ENCODE measurements at regions not wholly inside any gene's neighbourhood (a gene's known extent, or its start where the extent isn't known, plus 50 kb on each side); places are given as distances from the start of the nearest gene placed in this dataset.

DNA sequence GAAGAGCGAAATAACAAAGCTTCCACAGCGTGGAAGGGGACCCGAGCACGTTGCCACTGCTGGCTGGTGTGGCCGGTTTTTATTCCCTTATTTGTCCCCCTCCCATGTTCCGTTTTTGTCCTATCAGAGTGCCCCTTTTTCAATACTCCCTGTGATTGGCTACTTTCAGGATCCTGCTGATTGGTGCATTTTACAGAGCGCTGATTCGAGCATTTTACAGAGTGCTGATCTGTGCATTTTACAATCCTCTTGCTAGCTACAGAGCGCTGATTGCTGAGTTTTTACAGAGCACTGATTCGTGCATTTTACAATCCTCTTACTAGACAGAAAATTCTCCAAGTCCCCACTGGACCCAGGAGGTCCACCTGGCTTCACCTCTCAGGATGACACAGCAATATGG, 250.9 kb upstream of the EPHA5 start (continued):
- TF ChIP-seq ARNTL (CRISPR knock-in tag; IDR thresholded peaks at IDR 0.05; ENCODE audit: borderline replicate concordance, low read depth): no peak

GRCh38 chr4:65918872-65919271, 248.6 kb upstream of the EPHA5 start:
- TF ChIP-seq CSDC2 (CRISPR knock-in tag; IDR thresholded peaks at IDR 0.05): no peak

GRCh38 chr4:65918212-65918611, 247.9 kb upstream of the EPHA5 start:
- no peak for TF ChIP-seq ZNF565 (CRISPR knock-in tag; conservative IDR thresholded peaks at IDR 0.05; ENCODE audit: low read depth)
- TF ChIP-seq ZFP30 (CRISPR knock-in tag; IDR thresholded peaks at IDR 0.05): no peak
- TF ChIP-seq ZNF8 (CRISPR knock-in tag; IDR thresholded peaks at IDR 0.05): no peak
- no peak for TF ChIP-seq CSDC2 (CRISPR knock-in tag; IDR thresholded peaks at IDR 0.05)
- no peak for TF ChIP-seq ZC3H10 (CRISPR knock-in tag; IDR thresholded peaks at IDR 0.05)
- no peak for TF ChIP-seq ISL1 (CRISPR knock-in tag; IDR thresholded peaks at IDR 0.05)
- no peak for ATAC-seq

More at GRCh38 chr4:65918872-65919271, 248.6 kb upstream of the EPHA5 start:
- ATAC-seq: no peak

GRCh38 chr4:65917486-65917885, 247.2 kb upstream of the EPHA5 start:
- 0 out of 3 replicates have a peak, but pooled peaks have one; percentile 27 for ATAC-seq

GRCh38 chr4:65911720-65912119, 241.4 kb upstream of the EPHA5 start:
- ATAC-seq: no peak
- no peak for TF ChIP-seq SNAI2 (CRISPR knock-in tag; IDR thresholded peaks at IDR 0.05)
- no peak for TF ChIP-seq CSRNP3 (CRISPR knock-in tag; IDR thresholded peaks at IDR 0.05)
- TF ChIP-seq ARNTL (CRISPR knock-in tag; IDR thresholded peaks at IDR 0.05; ENCODE audit: borderline replicate concordance, low read depth): no peak
- no peak for TF ChIP-seq CREB5 (CRISPR knock-in tag; IDR thresholded peaks at IDR 0.05; ENCODE audit: low read depth)
- TF ChIP-seq GLIS3 (CRISPR knock-in tag; IDR thresholded peaks at IDR 0.05): no peak
- no peak for TF ChIP-seq RARB (CRISPR knock-in tag; IDR thresholded peaks at IDR 0.05)
- no peak for TF ChIP-seq ZFP3 (CRISPR knock-in tag; IDR thresholded peaks at IDR 0.05)
- no peak for TF ChIP-seq BACH2 (CRISPR knock-in tag; IDR thresholded peaks at IDR 0.05; ENCODE audit: borderline replicate concordance)
- TF ChIP-seq TCF4 (CRISPR knock-in tag; IDR thresholded peaks at IDR 0.05; ENCODE audit: borderline replicate concordance): no peak
- TF ChIP-seq ISL1 (CRISPR knock-in tag; IDR thresholded peaks at IDR 0.05): no peak
- TF ChIP-seq, protein P1, sequence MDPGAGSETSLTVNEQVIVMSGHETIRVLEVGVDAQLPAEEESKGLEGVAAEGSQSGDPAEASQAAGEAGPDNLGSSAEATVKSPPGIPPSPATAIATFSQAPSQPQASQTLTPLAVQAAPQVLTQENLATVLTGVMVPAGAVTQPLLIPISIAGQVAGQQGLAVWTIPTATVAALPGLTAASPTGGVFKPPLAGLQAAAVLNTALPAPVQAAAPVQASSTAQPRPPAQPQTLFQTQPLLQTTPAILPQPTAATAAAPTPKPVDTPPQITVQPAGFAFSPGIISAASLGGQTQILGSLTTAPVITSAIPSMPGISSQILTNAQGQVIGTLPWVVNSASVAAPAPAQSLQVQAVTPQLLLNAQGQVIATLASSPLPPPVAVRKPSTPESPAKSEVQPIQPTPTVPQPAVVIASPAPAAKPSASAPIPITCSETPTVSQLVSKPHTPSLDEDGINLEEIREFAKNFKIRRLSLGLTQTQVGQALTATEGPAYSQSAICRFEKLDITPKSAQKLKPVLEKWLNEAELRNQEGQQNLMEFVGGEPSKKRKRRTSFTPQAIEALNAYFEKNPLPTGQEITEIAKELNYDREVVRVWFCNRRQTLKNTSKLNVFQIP (CRISPR knock-in tag; IDR thresholded peaks at IDR 0.05; ENCODE audit: borderline replicate concordance, low read depth): no peak

More at GRCh38 chr4:65917486-65917885, 247.2 kb upstream of the EPHA5 start:
- TF ChIP-seq, protein P2, sequence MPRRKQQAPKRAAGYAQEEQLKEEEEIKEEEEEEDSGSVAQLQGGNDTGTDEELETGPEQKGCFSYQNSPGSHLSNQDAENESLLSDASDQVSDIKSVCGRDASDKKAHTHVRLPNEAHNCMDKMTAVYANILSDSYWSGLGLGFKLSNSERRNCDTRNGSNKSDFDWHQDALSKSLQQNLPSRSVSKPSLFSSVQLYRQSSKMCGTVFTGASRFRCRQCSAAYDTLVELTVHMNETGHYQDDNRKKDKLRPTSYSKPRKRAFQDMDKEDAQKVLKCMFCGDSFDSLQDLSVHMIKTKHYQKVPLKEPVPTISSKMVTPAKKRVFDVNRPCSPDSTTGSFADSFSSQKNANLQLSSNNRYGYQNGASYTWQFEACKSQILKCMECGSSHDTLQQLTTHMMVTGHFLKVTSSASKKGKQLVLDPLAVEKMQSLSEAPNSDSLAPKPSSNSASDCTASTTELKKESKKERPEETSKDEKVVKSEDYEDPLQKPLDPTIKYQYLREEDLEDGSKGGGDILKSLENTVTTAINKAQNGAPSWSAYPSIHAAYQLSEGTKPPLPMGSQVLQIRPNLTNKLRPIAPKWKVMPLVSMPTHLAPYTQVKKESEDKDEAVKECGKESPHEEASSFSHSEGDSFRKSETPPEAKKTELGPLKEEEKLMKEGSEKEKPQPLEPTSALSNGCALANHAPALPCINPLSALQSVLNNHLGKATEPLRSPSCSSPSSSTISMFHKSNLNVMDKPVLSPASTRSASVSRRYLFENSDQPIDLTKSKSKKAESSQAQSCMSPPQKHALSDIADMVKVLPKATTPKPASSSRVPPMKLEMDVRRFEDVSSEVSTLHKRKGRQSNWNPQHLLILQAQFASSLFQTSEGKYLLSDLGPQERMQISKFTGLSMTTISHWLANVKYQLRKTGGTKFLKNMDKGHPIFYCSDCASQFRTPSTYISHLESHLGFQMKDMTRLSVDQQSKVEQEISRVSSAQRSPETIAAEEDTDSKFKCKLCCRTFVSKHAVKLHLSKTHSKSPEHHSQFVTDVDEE (CRISPR knock-in tag; IDR thresholded peaks at IDR 0.05): no peak
- TF ChIP-seq ZC3H10 (CRISPR knock-in tag; IDR thresholded peaks at IDR 0.05): no peak; the same call in 1 of the 2 replicates
- no peak for TF ChIP-seq SNAI2 (CRISPR knock-in tag; IDR thresholded peaks at IDR 0.05)
- no peak for TF ChIP-seq ZFP3 (CRISPR knock-in tag; IDR thresholded peaks at IDR 0.05)
- no peak for TF ChIP-seq PATZ1 (CRISPR knock-in tag; IDR thresholded peaks at IDR 0.05; ENCODE audit: borderline replicate concordance)
